Limb (tissue), 2 donors: ENCODE measurements at regions not wholly inside any gene's neighbourhood (a gene's known extent, or its start where the extent isn't known, plus 50 kb on each side); places are given as distances from the start of the nearest gene placed in this dataset.
A peak's percentile ranks its signal among the peaks of the same experiment; 100 is the strongest.
"Not testable (repeated sequence)": the region's sequence is repeated elsewhere in the genome, so short reads cannot be mapped to it uniquely, and the experiment has no call there.

Source experiments
- DNase-seq, 2 donors: peaks; one replicate each; pipeline ENCODE4 v3.0.0-alpha.2; 2016; ENCODE audit errors: extremely low spot score in 2 of 2

GRCh38 chr9:78122631-78123030 lies 91.0 kb upstream of the GNAQ start:
- no peak for DNase-seq

GRCh38 chr9:78121488-78121887 lies 89.9 kb upstream of the GNAQ start:
- peak; percentile 38 to 79 for DNase-seq

- DNase-seq = no peak
These were observed 87.3 kb upstream of the GNAQ start for GRCh38 chr9:78118742-78119473.

- DNase-seq = no peak
These were observed 83.5 kb upstream of the GNAQ start for GRCh38 chr9:78115073-78115472.

GRCh38 chr9:78114581-78114980 lies 83.0 kb upstream of the GNAQ start:
- DNase-seq = no peak

- no peak for DNase-seq
These were observed 80.8 kb upstream of the GNAQ start for GRCh38 chr9:78112406-78112805.

GRCh38 chr9:78112004-78112403 lies 80.4 kb upstream of the GNAQ start:
- no peak for DNase-seq

GRCh38 chr9:78109075-78109474 lies 77.5 kb upstream of the GNAQ start:
- DNase-seq = no peak

GRCh38 chr9:78106586-78106985 lies 75.0 kb upstream of the GNAQ start:
- not testable (repeated sequence) for DNase-seq

GRCh38 chr9:78103971-78104433 lies 72.4 kb upstream of the GNAQ start:
- DNase-seq = no peak

GRCh38 chr9:78101247-78101646 lies 69.6 kb upstream of the GNAQ start:
- no peak for DNase-seq

GRCh38 chr9:78097541-78097940 lies 65.9 kb upstream of the GNAQ start:
- DNase-seq = no peak

GRCh38 chr9:78091731-78092130 lies 60.1 kb upstream of the GNAQ start:
- no peak for DNase-seq

- no peak for DNase-seq
These were observed 57.5 kb upstream of the GNAQ start for GRCh38 chr9:78089111-78089510.

GRCh38 chr9:78088190-78088589 lies 56.6 kb upstream of the GNAQ start:
- not testable (repeated sequence) for DNase-seq
